ENCODE measurements at regions not wholly inside any gene's neighbourhood (a gene's known extent, or its start where the extent isn't known, plus 50 kb on each side); places are given as distances from the start of the nearest gene placed in this dataset.

- TF ChIP-seq, protein P1, sequence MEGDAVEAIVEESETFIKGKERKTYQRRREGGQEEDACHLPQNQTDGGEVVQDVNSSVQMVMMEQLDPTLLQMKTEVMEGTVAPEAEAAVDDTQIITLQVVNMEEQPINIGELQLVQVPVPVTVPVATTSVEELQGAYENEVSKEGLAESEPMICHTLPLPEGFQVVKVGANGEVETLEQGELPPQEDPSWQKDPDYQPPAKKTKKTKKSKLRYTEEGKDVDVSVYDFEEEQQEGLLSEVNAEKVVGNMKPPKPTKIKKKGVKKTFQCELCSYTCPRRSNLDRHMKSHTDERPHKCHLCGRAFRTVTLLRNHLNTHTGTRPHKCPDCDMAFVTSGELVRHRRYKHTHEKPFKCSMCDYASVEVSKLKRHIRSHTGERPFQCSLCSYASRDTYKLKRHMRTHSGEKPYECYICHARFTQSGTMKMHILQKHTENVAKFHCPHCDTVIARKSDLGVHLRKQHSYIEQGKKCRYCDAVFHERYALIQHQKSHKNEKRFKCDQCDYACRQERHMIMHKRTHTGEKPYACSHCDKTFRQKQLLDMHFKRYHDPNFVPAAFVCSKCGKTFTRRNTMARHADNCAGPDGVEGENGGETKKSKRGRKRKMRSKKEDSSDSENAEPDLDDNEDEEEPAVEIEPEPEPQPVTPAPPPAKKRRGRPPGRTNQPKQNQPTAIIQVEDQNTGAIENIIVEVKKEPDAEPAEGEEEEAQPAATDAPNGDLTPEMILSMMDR (IDR thresholded peaks at IDR 0.05; ENCODE audit: insufficient read depth, low read depth, low read length, missing control alignments) = no peak
- no peak overlapping the region for H3K4me3 ChIP-seq (ENCODE audit: low read length)
- no peak for DNase-seq (ENCODE audit: low read depth)
Measured at GRCh38 chr2:6359964-6360363, 505.7 kb downstream of the CMPK2 start.

DNA sequence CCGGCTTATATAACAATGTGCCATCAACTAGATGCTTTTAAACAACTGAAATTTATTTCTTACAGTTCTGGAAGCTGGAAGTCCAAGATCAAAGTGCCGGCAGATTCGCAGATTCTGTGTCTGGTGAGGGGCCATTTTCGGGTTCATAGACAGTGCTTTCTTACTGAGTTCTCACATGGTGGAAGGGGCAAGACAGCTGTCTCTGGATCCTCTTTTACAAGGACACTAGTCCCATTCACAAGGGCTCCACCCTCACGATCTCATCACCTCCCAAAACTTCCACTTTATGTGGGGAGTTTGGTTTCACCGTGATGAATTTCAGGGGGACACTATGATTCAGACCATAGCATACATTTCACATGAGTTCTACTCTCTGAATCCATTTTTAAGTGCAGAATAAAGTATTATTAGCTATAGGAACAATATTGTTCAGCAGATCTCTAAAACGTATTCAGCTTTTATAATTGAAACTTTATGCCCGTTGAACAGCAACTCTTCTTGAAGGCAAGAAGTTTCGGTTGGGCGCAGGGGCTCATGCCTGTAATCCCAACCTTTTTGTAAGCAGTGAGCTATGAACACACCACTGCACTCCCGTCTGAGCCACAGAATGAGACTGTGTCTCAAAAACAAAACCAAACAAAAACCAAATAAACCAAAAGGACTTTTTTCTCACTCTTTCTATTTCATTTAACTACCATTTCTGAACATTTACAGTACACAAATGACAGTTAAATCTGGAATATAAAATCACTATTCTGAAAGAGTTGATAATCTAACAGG lies 502.8 kb downstream of the CMPK2 start:
- no peak overlapping the region for H3K4me3 ChIP-seq (ENCODE audit: low read length)
- TF ChIP-seq, protein P1 (IDR thresholded peaks at IDR 0.05; ENCODE audit: insufficient read depth, low read depth, low read length, missing control alignments) = no peak
- DNase-seq (ENCODE audit: low read depth) = no peak

GRCh38 chr2:6368281-6368680 lies 497.4 kb downstream of the CMPK2 start:
- no peak overlapping the region for H3K4me3 ChIP-seq (ENCODE audit: low read length)
- DNase-seq (ENCODE audit: low read depth) = no peak
- TF ChIP-seq, protein P1 (IDR thresholded peaks at IDR 0.05; ENCODE audit: insufficient read depth, low read depth, low read length, missing control alignments) = no peak

- H3K4me3 ChIP-seq (ENCODE audit: low read length) = no peak overlapping the region
- TF ChIP-seq, protein P1 (IDR thresholded peaks at IDR 0.05; ENCODE audit: insufficient read depth, low read depth, low read length, missing control alignments) = no peak
- no peak for DNase-seq (ENCODE audit: low read depth)
Measured at GRCh38 chr2:6369266-6369665, 496.4 kb downstream of the CMPK2 start.

GRCh38 chr2:6370753-6371551 lies 494.8 kb downstream of the CMPK2 start:
- TF ChIP-seq, protein P1 (IDR thresholded peaks at IDR 0.05; ENCODE audit: insufficient read depth, low read depth, low read length, missing control alignments) = no peak
- no peak for DNase-seq (ENCODE audit: low read depth)
- no peak overlapping the region for H3K4me3 ChIP-seq (ENCODE audit: low read length)

GRCh38 chr2:6372317-6372901 lies 493.3 kb downstream of the CMPK2 start:
- DNase-seq (ENCODE audit: low read depth) = peak; percentile 67
- H3K4me3 ChIP-seq (ENCODE audit: low read length) = no peak overlapping the region
- TF ChIP-seq, protein P1 (IDR thresholded peaks at IDR 0.05; ENCODE audit: insufficient read depth, low read depth, low read length, missing control alignments) = no peak
